ENCODE measurements at regions not wholly inside any gene's neighbourhood (a gene's known extent, or its start where the extent isn't known, plus 50 kb on each side); places are given as distances from the start of the nearest gene placed in this dataset.
A peak's percentile ranks its signal among the peaks of the same experiment; 100 is the strongest.

DNA sequence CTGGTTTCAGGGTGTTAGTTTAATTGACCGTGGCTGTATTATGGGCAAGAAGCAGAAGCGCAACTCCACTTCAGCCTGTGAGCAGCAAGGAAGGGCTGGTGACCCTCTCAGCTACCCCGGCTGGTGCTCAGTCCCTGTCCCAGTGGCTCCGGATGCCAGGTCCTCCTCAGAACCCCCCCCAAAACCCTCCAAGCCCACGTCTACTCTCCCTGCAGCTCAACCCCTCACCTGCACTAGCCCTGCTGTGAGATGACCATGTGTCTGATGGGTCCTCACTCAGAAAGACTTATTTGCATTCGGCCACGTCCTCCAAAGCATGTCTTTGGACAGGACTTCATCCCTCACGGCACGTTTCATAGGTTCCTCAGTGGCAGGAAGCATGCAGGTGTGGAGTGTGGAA lies 119.7 kb upstream of the ALKAL2 start:
- Mint-ChIP-seq H3K36me3 (peaks cover 9 to 22% (median 9%) of the 10 kb centered on the region in 3 donors), H3K4me1 (peaks cover 9 to 23% of the 10 kb centered on the region in 2 donors), H3K4me3 (no peak overlapping the region), H3K9me3 (peaks cover 1 to 19% (median 9%) of the 10 kb centered on the region in 6 donors), H3K27ac (no peak overlapping the region), H3K27me3 (ENCODE audit: low read depth in 3 of 3) (peaks cover 0 to 4% (median 4%) of the 10 kb centered on the region in 3 donors)
- DNase-seq: no peak

DNA sequence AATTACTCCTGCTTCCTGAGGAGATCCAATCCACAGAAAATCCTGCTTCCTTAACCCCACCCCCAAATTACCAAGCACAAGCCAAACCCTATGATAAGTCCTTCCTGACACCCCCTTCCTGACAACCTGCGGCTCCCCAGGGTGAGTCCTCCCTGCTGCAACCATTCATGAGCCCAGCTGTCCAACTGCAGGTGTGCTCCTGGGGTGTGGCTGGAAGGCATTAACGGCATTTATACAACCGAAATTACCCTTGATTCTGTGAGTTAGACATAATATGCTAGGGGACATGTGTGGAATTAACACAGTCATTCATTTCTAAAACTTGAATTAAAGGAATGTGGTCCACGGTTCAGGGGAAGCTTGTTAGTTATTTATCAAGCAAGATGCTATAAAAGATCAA lies 119.0 kb upstream of the ALKAL2 start:
- peaks cover 0 to 4% (median 4%) of the 10 kb centered on the region in 3 donors for H3K27me3 Mint-ChIP-seq (ENCODE audit: low read depth in 3 of 3)

GRCh38 chr2:406231-406630 lies 118.3 kb upstream of the ALKAL2 start:
- H3K4me1 Mint-ChIP-seq: peaks cover 9 to 26% of the 10 kb centered on the region in 2 donors
- peaks cover 1 to 19% (median 9%) of the 10 kb centered on the region in 6 donors for H3K9me3 Mint-ChIP-seq
- no peak for DNase-seq
- no peak overlapping the region for H3K4me3 Mint-ChIP-seq
- H3K27me3 Mint-ChIP-seq (ENCODE audit: low read depth in 3 of 3): peaks cover 0 to 4% (median 2%) of the 10 kb centered on the region in 3 donors
- H3K36me3 Mint-ChIP-seq: peaks cover 9 to 22% (median 9%) of the 10 kb centered on the region in 3 donors
- H3K27ac Mint-ChIP-seq: no peak overlapping the region

More for the DNA sequence above, 119.0 kb upstream of the ALKAL2 start:
- no peak overlapping the region for H3K4me3 Mint-ChIP-seq
- peaks cover 9 to 22% (median 9%) of the 10 kb centered on the region in 3 donors for H3K36me3 Mint-ChIP-seq
- peaks cover 9 to 26% of the 10 kb centered on the region in 2 donors for H3K4me1 Mint-ChIP-seq
- DNase-seq: no peak
- no peak overlapping the region for H3K27ac Mint-ChIP-seq
- H3K9me3 Mint-ChIP-seq: peaks cover 1 to 19% (median 9%) of the 10 kb centered on the region in 6 donors

GRCh38 chr2:404581-404980 lies 116.7 kb upstream of the ALKAL2 start:
- Mint-ChIP-seq H3K36me3 (peaks cover 9 to 14% (median 9%) of the 10 kb centered on the region in 3 donors), H3K4me1 (peaks cover 9 to 26% of the 10 kb centered on the region in 2 donors), H3K27ac (no peak overlapping the region), H3K27me3 (ENCODE audit: low read depth in 3 of 3) (no peaks in the 10 kb centered on the region), H3K9me3 (peaks cover 1 to 19% (median 8%) of the 10 kb centered on the region in 6 donors), H3K4me3 (no peak overlapping the region)
- no peak for DNase-seq

- DNase-seq: peak in 1 of 3 donors; percentile 8
- Mint-ChIP-seq H3K27ac (peak overlapping the region in 1 of 6 donors; percentile 29), H3K27me3 (ENCODE audit: low read depth in 3 of 3) (no peaks in the 10 kb centered on the region), H3K36me3 (peaks cover 9 to 11% (median 9%) of the 10 kb centered on the region in 3 donors), H3K4me3 (no peak overlapping the region), H3K9me3 (peaks cover 1 to 19% (median 8%) of the 10 kb centered on the region in 6 donors), H3K4me1 (peaks cover 9 to 26% of the 10 kb centered on the region in 2 donors)
Observed at GRCh38 chr2:403682-404081, 115.8 kb upstream of the ALKAL2 start.

DNA sequence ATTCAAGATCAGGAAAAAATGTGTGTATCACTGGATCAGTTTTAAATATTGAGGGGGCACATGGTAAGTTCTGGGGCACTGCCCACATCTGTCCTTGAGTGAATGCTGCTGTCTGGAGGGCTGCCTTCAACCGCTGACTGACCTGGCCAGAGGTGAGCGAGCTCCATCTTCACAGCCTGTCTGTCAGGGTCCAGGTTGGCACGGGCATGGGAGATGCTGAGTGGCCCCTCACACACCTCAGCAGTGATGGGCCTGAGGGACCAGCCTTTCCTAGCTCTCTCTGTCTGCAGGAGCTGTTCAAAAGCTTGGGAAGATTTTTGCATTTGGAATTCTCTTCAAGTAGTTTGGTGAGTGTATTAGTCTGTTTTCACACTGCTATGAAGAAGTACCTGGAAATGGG lies 114.8 kb upstream of the ALKAL2 start:
- Mint-ChIP-seq H3K27ac (no peak overlapping the region), H3K36me3 (peaks cover 9 to 11% (median 9%) of the 10 kb centered on the region in 3 donors), H3K27me3 (ENCODE audit: low read depth in 3 of 3) (no peaks in the 10 kb centered on the region), H3K9me3 (peaks cover 1 to 19% (median 8%) of the 10 kb centered on the region in 6 donors), H3K4me3 (no peak overlapping the region), H3K4me1 (peaks cover 9 to 26% of the 10 kb centered on the region in 2 donors)
- DNase-seq: no peak

GRCh38 chr2:402206-402605 lies 114.3 kb upstream of the ALKAL2 start:
- DNase-seq: no peak
- peaks cover 9 to 26% of the 10 kb centered on the region in 2 donors for H3K4me1 Mint-ChIP-seq
- H3K36me3 Mint-ChIP-seq: peaks cover 9 to 11% (median 9%) of the 10 kb centered on the region in 3 donors
- peaks cover 1 to 19% (median 8%) of the 10 kb centered on the region in 6 donors for H3K9me3 Mint-ChIP-seq
- no peak overlapping the region for H3K4me3 Mint-ChIP-seq
- H3K27ac Mint-ChIP-seq: no peak overlapping the region
- H3K27me3 Mint-ChIP-seq (ENCODE audit: low read depth in 3 of 3): no peaks in the 10 kb centered on the region

DNA sequence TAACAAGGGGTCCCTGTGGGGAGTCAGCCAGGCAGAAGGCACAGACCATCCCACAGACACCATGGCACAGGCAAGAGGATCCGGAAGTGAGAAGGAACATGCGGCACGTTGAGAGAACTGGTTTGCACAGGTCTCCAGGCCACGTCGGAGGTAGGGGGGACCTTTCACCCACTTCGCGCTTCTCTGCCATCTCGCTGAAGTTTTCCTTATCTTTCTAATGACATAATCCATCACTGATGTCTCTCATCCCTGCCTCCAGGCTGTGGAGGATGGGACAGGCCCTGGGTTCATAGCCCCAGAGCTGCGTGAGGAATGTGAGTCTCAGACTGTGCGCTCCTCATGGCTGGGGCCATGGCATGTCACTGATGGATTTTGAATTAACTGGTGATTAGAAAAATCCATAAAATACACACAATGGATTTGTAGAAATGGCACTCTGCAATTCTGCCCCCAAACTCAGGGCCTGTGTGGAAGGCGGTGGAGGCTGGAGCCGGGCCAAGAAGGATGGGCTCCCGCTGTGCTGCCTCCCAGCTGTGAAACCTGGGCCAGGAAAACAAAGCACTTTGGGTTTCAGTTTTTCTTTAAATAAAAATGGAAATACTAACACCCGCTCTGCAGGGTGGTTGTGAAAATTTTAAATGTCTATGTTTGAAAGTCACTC lies 113.3 kb upstream of the ALKAL2 start:
- no peak overlapping the region for H3K27ac Mint-ChIP-seq
- no peak overlapping the region for H3K4me3 Mint-ChIP-seq
- peaks cover 7 to 9% (median 9%) of the 10 kb centered on the region in 3 donors for H3K36me3 Mint-ChIP-seq
- H3K4me1 Mint-ChIP-seq: peaks cover 9 to 26% of the 10 kb centered on the region in 2 donors
- H3K27me3 Mint-ChIP-seq (ENCODE audit: low read depth in 3 of 3): no peaks in the 10 kb centered on the region
- peaks cover 1 to 19% (median 8%) of the 10 kb centered on the region in 6 donors for H3K9me3 Mint-ChIP-seq
- DNase-seq: no peak

GRCh38 chr2:397926-398325 lies 110.0 kb upstream of the ALKAL2 start:
- no peak for DNase-seq
- Mint-ChIP-seq H3K36me3 (no peaks in the 10 kb centered on the region), H3K4me1 (peaks cover 16 to 28% of the 10 kb centered on the region in 2 donors), H3K27me3 (ENCODE audit: low read depth in 3 of 3) (peaks cover 3 to 9% (median 7%) of the 10 kb centered on the region in 3 donors), H3K9me3 (peaks cover 0 to under 1% (median 0%) of the 10 kb centered on the region in 6 donors), H3K27ac (no peak overlapping the region), H3K4me3 (no peak overlapping the region)

DNA sequence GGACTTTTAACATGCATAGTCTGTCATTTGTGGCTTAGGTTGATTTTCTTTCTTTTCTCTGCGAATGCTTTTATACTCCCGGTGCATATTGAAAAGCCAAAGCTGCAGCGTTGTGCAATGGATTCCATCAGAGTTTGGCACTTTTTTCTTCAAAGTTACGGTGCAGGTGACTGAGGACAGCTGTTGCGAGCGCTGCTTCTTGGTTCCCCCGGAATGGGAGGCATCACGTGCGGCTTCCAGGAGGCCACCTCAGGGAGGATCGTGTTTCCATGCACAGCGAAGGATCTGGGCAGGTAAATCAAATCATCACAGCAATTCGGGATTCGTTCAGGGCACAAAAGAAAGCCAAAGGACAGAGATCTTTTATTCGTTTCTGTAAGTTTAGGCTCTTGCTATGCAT lies 109.6 kb upstream of the ALKAL2 start:
- Mint-ChIP-seq H3K9me3 (no peaks in the 10 kb centered on the region), H3K27ac (no peak overlapping the region), H3K36me3 (no peaks in the 10 kb centered on the region), H3K4me1 (peaks cover 20 to 28% of the 10 kb centered on the region in 2 donors), H3K27me3 (ENCODE audit: low read depth in 3 of 3) (peaks cover 5 to 13% (median 7%) of the 10 kb centered on the region in 3 donors), H3K4me3 (no peak overlapping the region)
- no peak for DNase-seq

DNA sequence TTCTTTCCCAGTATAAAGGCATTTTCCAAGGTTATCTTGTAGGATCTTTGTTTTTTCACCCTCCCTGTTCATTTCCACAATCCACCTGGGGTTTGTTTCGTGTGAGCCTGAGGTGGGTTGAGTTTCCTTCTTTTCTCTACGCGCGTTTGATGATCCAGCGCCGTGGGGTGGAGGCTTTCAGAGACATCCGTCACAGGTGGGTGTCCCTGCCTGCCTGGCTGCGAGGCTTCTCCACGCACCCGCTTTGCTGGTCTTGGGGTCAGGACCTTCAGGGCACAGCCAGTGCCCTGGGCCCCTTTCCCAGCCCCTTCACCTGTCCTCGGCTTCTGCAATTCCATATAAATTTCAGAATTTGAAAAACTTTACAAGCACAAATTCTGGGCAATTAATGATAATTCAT lies 109.0 kb upstream of the ALKAL2 start:
- DNase-seq: no peak
- Mint-ChIP-seq H3K4me3 (no peak overlapping the region), H3K27me3 (ENCODE audit: low read depth in 3 of 3) (peaks cover 5 to 14% (median 7%) of the 10 kb centered on the region in 3 donors), H3K36me3 (no peaks in the 10 kb centered on the region), H3K4me1 (peaks cover 22 to 28% of the 10 kb centered on the region in 2 donors), H3K9me3 (no peaks in the 10 kb centered on the region), H3K27ac (no peak overlapping the region)

GRCh38 chr2:395886-396285 lies 108.0 kb upstream of the ALKAL2 start:
- no peak for DNase-seq
- Mint-ChIP-seq H3K27ac (peak overlapping the region in 1 of 6 donors; percentile 40), H3K4me1 (peaks cover 23 to 28% of the 10 kb centered on the region in 2 donors), H3K4me3 (no peak overlapping the region), H3K9me3 (no peaks in the 10 kb centered on the region), H3K36me3 (no peaks in the 10 kb centered on the region), H3K27me3 (ENCODE audit: low read depth in 3 of 3) (peaks cover 5 to 14% (median 7%) of the 10 kb centered on the region in 3 donors)

DNA sequence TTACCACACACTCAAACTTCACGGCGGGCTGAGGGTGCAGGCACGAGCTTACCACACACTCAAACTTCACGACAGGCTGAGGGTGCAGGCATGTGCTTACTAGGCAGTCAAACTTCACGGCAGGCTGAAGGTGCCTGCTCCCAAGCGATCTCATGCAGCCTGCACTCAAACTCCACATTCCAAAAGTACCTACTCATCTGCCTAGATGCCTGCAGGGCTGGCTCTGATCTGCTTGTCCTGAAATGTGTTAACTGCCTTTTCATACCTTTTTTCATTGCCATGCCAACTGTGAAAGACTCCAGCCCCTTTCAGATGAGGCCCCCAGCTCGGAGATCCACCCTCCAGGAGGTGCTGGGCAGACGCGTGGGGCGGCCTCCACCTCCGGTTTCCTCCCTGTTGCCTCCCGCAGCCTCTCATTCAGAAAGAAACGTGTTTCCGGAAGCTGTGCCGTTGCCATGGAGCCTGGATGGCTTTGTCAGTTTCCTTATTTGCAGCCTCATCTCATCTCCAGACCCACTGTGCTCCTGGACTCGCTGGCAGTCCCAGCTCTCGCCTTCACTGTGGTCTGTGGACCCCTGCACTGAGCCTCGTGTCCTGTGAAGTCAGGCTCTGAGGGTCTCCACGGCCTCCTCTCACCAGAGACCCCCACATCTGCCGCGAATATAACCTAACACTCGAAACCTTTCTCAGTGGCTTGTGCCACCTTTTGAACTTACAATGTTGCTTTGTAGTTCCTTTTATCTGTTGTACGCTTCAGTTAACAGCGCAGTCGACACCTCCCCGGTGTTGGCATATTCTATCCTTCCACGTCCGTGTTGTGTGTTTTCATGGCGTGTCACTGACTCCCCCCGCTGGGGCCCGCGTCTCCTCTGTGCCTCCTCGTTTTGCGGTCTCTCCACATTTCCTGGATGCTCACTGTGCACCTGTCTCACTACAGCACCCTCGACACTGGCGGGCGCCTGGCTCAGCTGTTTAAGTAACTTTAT lies 106.1 kb upstream of the ALKAL2 start:
- Mint-ChIP-seq H3K4me1 (peaks cover 23 to 28% of the 10 kb centered on the region in 2 donors), H3K27ac (peak overlapping the region; percentile 31 to 91 (median 76)), H3K9me3 (no peaks in the 10 kb centered on the region), H3K4me3 (peak overlapping the region; percentile 71 to 88 (median 75)), H3K36me3 (no peaks in the 10 kb centered on the region), H3K27me3 (ENCODE audit: low read depth in 3 of 3) (peaks cover 5 to 14% (median 7%) of the 10 kb centered on the region in 3 donors)
- peak; percentile 60 to 75 (median 63) for DNase-seq
